ENCODE measurements at regions not wholly inside any gene's neighbourhood (a gene's known extent, or its start where the extent isn't known, plus 50 kb on each side); places are given as distances from the start of the nearest gene placed in this dataset.

DNA sequence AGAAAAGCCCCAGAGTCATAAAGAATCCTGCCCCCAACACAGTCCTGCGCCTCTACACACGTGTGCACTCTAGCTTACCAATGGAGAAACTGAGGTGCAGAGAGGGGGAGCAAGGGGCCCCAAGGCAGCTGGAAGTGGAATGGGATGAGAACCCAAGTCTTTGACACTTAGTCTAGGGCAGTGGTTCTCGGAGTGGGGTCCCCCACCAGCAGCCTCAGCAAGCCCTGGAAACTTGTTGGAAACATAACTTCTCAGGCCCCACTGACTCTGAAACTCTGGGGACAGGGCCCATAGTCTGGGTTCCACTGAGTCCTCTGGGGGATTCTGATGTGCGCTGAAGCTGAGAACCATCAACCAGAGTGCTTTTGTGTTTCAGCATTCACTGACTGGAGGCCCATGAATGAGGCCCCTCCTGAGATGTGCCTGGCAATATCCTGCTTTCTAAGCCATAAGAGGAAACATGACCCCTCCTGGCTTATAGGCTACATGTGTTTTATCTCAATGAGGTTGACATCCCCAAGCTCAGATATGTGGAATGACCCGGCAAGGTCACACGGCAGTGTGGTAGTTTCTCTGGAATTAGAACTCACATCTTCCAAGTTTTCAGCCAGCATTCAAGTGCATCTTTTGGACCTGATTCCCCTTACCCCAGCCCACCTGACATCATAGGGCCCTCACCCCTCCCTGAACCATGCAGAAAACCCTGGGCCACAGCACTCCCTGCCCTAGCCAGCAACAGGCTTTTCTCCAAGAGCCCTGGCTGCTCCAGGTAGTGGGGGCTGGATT, 147.3 kb upstream of the PCBD1 start:
- TF ChIP-seq, protein P1, sequence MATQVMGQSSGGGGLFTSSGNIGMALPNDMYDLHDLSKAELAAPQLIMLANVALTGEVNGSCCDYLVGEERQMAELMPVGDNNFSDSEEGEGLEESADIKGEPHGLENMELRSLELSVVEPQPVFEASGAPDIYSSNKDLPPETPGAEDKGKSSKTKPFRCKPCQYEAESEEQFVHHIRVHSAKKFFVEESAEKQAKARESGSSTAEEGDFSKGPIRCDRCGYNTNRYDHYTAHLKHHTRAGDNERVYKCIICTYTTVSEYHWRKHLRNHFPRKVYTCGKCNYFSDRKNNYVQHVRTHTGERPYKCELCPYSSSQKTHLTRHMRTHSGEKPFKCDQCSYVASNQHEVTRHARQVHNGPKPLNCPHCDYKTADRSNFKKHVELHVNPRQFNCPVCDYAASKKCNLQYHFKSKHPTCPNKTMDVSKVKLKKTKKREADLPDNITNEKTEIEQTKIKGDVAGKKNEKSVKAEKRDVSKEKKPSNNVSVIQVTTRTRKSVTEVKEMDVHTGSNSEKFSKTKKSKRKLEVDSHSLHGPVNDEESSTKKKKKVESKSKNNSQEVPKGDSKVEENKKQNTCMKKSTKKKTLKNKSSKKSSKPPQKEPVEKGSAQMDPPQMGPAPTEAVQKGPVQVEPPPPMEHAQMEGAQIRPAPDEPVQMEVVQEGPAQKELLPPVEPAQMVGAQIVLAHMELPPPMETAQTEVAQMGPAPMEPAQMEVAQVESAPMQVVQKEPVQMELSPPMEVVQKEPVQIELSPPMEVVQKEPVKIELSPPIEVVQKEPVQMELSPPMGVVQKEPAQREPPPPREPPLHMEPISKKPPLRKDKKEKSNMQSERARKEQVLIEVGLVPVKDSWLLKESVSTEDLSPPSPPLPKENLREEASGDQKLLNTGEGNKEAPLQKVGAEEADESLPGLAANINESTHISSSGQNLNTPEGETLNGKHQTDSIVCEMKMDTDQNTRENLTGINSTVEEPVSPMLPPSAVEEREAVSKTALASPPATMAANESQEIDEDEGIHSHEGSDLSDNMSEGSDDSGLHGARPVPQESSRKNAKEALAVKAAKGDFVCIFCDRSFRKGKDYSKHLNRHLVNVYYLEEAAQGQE (IDR thresholded peaks at IDR 0.05; ENCODE audit: insufficient read depth in 1 of 2, low read depth in 2 of 2, low read length in 2 of 2) = no peak
- TF ChIP-seq POLR2AphosphoS5 (IDR thresholded peaks at IDR 0.05; ENCODE audit: low read depth, low read length) (no peak), SIN3A (IDR thresholded peaks at IDR 0.05; ENCODE audit: borderline replicate concordance, insufficient read depth, low read length) (no peak), TAF1 (IDR thresholded peaks at IDR 0.05; ENCODE audit: borderline replicate concordance, insufficient read depth, low read length) (no peak), FOXP2 (optimal IDR thresholded peaks at IDR 0.05; ENCODE audit: borderline replicate concordance, extremely low read depth, extremely low read length, insufficient read depth) (no peak)

GRCh38 chr10:71036297-71036966, 148.1 kb upstream of the PCBD1 start:
- TF ChIP-seq, protein P1 (IDR thresholded peaks at IDR 0.05; ENCODE audit: insufficient read depth in 1 of 2, low read depth in 2 of 2, low read length in 2 of 2) = no peak
- TF ChIP-seq POLR2AphosphoS5 (IDR thresholded peaks at IDR 0.05; ENCODE audit: low read depth, low read length) (no peak), FOXP2 (optimal IDR thresholded peaks at IDR 0.05; ENCODE audit: borderline replicate concordance, extremely low read depth, extremely low read length, insufficient read depth) (no peak), SIN3A (IDR thresholded peaks at IDR 0.05; ENCODE audit: borderline replicate concordance, insufficient read depth, low read length) (no peak), TAF1 (IDR thresholded peaks at IDR 0.05; ENCODE audit: borderline replicate concordance, insufficient read depth, low read length) (no peak)

DNA sequence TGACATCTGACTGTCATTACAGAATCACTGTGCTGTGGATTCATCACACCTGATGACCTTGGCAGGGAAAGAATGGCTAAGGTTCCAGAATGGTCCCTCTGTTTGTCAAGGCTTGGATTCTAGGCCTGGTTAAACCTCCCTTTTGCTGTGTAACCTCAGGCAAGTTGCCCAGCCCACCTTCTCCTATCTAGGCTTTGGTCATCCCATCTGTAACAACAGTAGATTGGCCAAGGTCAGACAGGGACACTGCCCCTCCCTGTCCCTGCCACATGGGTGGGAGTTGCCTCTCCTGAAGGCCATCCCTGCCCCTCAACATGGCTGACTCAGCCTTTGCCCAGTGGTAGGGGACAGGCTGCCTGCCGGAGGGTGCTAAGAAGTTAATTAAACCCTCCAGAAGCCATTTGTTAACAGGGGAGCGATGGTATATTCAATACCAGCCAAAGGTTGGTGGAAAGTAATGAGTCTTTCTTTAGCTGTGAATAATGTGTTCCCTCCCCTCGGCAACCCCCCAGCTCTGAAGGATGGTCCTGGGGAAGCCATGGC, 149.8 kb upstream of the PCBD1 start:
- TF ChIP-seq, protein P1 (IDR thresholded peaks at IDR 0.05; ENCODE audit: insufficient read depth in 1 of 2, low read depth in 2 of 2, low read length in 2 of 2) = no peak
- TF ChIP-seq SIN3A (IDR thresholded peaks at IDR 0.05; ENCODE audit: borderline replicate concordance, insufficient read depth, low read length) = no peak
- no peak for TF ChIP-seq POLR2AphosphoS5 (IDR thresholded peaks at IDR 0.05; ENCODE audit: low read depth, low read length)
- no peak for TF ChIP-seq FOXP2 (optimal IDR thresholded peaks at IDR 0.05; ENCODE audit: borderline replicate concordance, extremely low read depth, extremely low read length, insufficient read depth)
- no peak for TF ChIP-seq TAF1 (IDR thresholded peaks at IDR 0.05; ENCODE audit: borderline replicate concordance, insufficient read depth, low read length)

- TF ChIP-seq POLR2AphosphoS5 (IDR thresholded peaks at IDR 0.05; ENCODE audit: low read depth, low read length) (no peak), SIN3A (IDR thresholded peaks at IDR 0.05; ENCODE audit: borderline replicate concordance, insufficient read depth, low read length) (no peak), FOXP2 (optimal IDR thresholded peaks at IDR 0.05; ENCODE audit: borderline replicate concordance, extremely low read depth, extremely low read length, insufficient read depth) (no peak), TAF1 (IDR thresholded peaks at IDR 0.05; ENCODE audit: borderline replicate concordance, insufficient read depth, low read length) (no peak)
- TF ChIP-seq, protein P1 (IDR thresholded peaks at IDR 0.05; ENCODE audit: insufficient read depth in 1 of 2, low read depth in 2 of 2, low read length in 2 of 2) = no peak
Observed at GRCh38 chr10:71038921-71039320, 150.6 kb upstream of the PCBD1 start.

Data from PFSK-1 (cell line).